ENCODE measurements at regions not wholly inside any gene's neighbourhood (a gene's known extent, or its start where the extent isn't known, plus 50 kb on each side); places are given as distances from the start of the nearest gene placed in this dataset.

DNA sequence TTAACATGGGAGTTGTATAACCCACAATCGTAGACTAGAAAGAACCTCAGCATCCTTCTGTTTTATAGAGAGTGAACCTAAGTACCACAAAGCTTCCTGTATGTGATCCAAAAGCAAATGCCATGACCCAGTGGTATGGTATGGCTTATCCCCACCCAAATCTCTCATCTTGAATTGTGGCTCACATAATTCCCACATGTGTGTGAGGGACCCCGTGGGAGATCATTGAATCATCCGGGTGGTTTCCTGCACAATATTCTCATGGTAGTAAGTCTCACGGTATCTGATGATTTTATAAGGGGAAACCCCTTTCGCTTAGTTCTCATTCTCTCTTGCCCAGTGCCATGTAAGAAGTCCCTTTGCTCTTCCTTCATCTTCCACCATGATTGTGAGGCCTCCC, 587.9 kb downstream of the LMO7 start:
- CTCF ChIA-PET: no interaction called here
- DNase-seq: no peak
- no peaks in the 10 kb centered on the region for H3K27me3 Mint-ChIP-seq
- TF ChIP-seq, protein P1, sequence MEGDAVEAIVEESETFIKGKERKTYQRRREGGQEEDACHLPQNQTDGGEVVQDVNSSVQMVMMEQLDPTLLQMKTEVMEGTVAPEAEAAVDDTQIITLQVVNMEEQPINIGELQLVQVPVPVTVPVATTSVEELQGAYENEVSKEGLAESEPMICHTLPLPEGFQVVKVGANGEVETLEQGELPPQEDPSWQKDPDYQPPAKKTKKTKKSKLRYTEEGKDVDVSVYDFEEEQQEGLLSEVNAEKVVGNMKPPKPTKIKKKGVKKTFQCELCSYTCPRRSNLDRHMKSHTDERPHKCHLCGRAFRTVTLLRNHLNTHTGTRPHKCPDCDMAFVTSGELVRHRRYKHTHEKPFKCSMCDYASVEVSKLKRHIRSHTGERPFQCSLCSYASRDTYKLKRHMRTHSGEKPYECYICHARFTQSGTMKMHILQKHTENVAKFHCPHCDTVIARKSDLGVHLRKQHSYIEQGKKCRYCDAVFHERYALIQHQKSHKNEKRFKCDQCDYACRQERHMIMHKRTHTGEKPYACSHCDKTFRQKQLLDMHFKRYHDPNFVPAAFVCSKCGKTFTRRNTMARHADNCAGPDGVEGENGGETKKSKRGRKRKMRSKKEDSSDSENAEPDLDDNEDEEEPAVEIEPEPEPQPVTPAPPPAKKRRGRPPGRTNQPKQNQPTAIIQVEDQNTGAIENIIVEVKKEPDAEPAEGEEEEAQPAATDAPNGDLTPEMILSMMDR (IDR thresholded peaks at IDR 0.05): no peak
- POLR2A ChIA-PET: no interaction called here
- H3K9me3 Mint-ChIP-seq: no peaks in the 10 kb centered on the region
- no peaks in the 10 kb centered on the region for H3K36me3 Mint-ChIP-seq (ENCODE audit: low read depth)
- intact Hi-C loops (cut with micrococcal nuclease): no loop called here
- H3K4me3 Mint-ChIP-seq: no peak overlapping the region
- no peak overlapping the region for H3K27ac Mint-ChIP-seq
- H3K4me1 Mint-ChIP-seq (ENCODE audit: low read depth): no peaks in the 10 kb centered on the region
- no peak for ATAC-seq

DNA sequence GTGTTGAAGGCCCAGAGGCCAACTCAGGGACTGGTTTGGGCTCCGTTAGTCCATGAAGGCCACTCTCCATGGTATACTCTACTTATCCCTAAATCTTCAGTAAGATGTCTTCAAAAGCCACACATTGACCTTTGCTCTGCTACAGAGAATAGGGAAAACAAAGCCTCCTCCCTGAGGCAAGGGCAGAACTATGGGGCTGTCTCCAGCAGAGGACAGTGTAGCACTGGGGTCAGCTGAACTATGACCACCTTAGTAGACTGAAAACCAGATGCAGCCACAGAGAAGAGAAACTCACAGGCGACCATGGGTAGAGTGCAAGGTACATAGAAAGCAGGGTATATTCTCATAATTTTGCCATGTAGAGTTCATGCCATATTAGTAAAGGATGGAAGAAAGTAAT, 587.4 kb downstream of the LMO7 start:
- ATAC-seq (no peak), DNase-seq (no peak)
- intact Hi-C loops (cut with micrococcal nuclease): no loop called here
- Mint-ChIP-seq H3K36me3 (ENCODE audit: low read depth) (no peaks in the 10 kb centered on the region), H3K27ac (no peak overlapping the region), H3K4me1 (ENCODE audit: low read depth) (no peaks in the 10 kb centered on the region), H3K4me3 (no peak overlapping the region), H3K9me3 (no peaks in the 10 kb centered on the region), H3K27me3 (no peaks in the 10 kb centered on the region)
- POLR2A ChIA-PET: no interaction called here
- CTCF ChIA-PET: no interaction called here
- TF ChIP-seq, protein P1 (IDR thresholded peaks at IDR 0.05): no peak

DNA sequence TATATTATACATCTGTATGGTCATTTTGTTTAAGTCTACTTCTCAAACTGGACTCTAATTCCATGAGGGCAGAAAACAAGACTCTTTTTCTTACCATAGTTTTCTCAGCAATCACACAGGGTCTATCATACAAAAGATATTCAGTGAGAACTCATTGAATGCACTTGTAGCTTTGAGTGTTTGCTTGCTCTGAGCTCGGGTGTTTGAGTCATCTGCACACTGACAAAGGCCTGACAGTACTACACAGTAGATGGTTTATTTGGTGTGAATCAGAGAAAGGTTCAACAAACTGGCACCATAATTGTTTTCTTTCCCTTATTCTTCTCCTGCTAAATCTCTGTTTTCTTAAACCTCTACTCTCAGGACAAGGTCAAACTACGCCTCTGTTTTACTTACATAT, 586.4 kb downstream of the LMO7 start:
- no peak for ATAC-seq
- Mint-ChIP-seq H3K36me3 (ENCODE audit: low read depth) (no peaks in the 10 kb centered on the region), H3K4me3 (no peak overlapping the region), H3K27ac (no peak overlapping the region), H3K4me1 (ENCODE audit: low read depth) (no peaks in the 10 kb centered on the region), H3K27me3 (no peaks in the 10 kb centered on the region), H3K9me3 (no peaks in the 10 kb centered on the region)
- no peak for DNase-seq
- ChIA-PET POLR2A (no interaction called here), CTCF (no interaction called here)
- TF ChIP-seq, protein P1 (IDR thresholded peaks at IDR 0.05): no peak
- intact Hi-C loops (cut with micrococcal nuclease): no loop called here

DNA sequence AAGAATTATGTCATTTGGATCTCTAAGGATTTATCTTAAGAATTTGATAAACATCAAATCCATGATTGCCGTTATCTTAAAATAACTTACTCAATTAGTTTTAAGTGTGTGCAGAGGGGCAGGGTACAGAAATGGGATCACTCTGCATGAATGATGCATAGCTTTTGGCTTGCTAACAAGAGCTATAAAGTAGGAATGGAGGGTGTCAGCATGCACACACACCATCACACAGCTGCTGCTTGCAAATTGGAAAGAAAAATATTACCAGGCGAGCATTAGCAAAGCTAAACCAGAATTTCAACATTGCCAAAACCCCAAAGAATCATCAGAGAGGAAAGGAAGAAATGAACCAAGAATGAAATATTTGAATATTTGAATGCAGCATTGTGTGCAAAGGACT, 580.6 kb downstream of the LMO7 start:
- no peak overlapping the region for H3K27ac Mint-ChIP-seq
- intact Hi-C loops (cut with micrococcal nuclease): no loop called here
- H3K9me3 Mint-ChIP-seq: no peaks in the 10 kb centered on the region
- no peaks in the 10 kb centered on the region for H3K27me3 Mint-ChIP-seq
- H3K36me3 Mint-ChIP-seq (ENCODE audit: low read depth): no peaks in the 10 kb centered on the region
- TF ChIP-seq, protein P1 (IDR thresholded peaks at IDR 0.05): no peak
- CTCF ChIA-PET: no interaction called here
- POLR2A ChIA-PET: no interaction called here
- DNase-seq (no peak), ATAC-seq (no peak)
- no peaks in the 10 kb centered on the region for H3K4me1 Mint-ChIP-seq (ENCODE audit: low read depth)
- no peak overlapping the region for H3K4me3 Mint-ChIP-seq

DNA sequence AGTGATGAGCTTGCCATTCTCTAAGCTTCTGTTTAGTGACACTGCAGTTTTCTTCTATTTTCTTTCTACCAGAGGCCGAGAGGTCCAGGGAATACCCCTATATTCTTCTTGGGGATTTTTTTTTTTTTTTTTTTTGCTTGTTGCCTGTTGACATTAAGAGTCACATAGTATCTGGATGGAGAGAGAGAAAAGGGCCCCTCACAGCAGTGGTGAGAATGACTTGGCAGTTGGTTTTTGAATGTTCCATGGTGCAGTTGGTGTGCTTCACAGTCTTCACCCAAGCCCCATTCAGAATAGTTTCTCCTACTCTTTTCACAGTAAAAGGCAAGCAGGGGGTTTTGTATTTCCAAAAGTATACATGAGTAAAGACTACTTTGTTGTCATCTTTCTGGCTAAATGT, 577.9 kb downstream of the LMO7 start:
- ChIA-PET CTCF (no interaction called here), POLR2A (no interaction called here)
- no peak overlapping the region for H3K4me3 Mint-ChIP-seq
- no peaks in the 10 kb centered on the region for H3K4me1 Mint-ChIP-seq (ENCODE audit: low read depth)
- no peak overlapping the region for H3K27ac Mint-ChIP-seq
- DNase-seq (no peak), ATAC-seq (no peak)
- H3K36me3 Mint-ChIP-seq (ENCODE audit: low read depth): no peaks in the 10 kb centered on the region
- intact Hi-C loops (cut with micrococcal nuclease): no loop called here
- H3K27me3 Mint-ChIP-seq: no peaks in the 10 kb centered on the region
- TF ChIP-seq, protein P1 (IDR thresholded peaks at IDR 0.05): no peak
- H3K9me3 Mint-ChIP-seq: no peaks in the 10 kb centered on the region
